ENCODE measurements at regions not wholly inside any gene's neighbourhood (a gene's known extent, or its start where the extent isn't known, plus 50 kb on each side); places are given as distances from the start of the nearest gene placed in this dataset.

DNA sequence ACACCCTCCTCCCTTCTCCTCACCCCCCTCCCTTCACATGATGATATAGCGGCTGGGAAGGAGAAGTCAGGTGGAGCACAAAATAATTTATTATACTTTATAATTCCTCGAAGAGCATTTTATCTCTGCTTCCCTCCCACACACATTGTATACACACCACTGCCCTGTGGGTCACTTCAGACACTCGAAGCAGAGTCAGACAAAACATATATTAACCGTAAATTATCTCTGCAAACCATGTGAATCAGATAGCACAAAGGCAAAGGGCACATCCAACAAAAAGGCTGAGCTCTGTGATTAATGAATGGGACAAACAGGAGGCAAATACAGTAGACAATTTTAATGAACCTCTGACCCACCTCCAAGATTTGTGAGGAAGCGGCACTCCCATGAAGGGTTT is 450.7 kb downstream of the GALC start:
- no peak overlapping the region for H3K27ac ChIP-seq
- TF ChIP-seq, protein P1, sequence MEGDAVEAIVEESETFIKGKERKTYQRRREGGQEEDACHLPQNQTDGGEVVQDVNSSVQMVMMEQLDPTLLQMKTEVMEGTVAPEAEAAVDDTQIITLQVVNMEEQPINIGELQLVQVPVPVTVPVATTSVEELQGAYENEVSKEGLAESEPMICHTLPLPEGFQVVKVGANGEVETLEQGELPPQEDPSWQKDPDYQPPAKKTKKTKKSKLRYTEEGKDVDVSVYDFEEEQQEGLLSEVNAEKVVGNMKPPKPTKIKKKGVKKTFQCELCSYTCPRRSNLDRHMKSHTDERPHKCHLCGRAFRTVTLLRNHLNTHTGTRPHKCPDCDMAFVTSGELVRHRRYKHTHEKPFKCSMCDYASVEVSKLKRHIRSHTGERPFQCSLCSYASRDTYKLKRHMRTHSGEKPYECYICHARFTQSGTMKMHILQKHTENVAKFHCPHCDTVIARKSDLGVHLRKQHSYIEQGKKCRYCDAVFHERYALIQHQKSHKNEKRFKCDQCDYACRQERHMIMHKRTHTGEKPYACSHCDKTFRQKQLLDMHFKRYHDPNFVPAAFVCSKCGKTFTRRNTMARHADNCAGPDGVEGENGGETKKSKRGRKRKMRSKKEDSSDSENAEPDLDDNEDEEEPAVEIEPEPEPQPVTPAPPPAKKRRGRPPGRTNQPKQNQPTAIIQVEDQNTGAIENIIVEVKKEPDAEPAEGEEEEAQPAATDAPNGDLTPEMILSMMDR (IDR thresholded peaks at IDR 0.05; ENCODE audit: low read depth, low read length), result no peak
- DNase-seq (ENCODE audit: low read depth in 1 of 2, low spot score in 1 of 2), result no peak
- H3K4me3 ChIP-seq, result no peak overlapping the region
- H3K4me1 ChIP-seq (ENCODE audit: low read depth), result no peaks in the 10 kb centered on the region
- H3K27me3 ChIP-seq, result no peaks in the 10 kb centered on the region
- H3K36me3 ChIP-seq, result no peaks in the 10 kb centered on the region
- H3K9me3 ChIP-seq (ENCODE audit: low read depth), result no peaks in the 10 kb centered on the region

DNA sequence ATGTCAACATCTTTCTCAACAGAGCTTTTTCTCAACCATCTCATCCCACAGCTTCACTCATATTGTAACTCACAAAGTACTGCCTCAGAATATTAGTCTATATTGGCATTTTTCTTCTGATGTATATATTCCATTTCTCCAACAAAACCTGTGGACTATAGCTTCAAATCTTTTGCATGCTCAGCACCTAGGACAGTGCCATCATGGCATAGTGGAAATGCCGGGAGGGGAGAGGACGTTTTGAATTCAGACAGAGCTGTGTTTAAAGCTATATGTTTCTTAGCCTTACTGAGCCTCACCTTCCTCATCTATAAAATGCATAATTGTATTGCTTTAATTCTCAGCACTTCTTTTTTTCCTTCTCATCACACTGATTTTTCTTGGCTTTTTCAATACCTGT is 452.6 kb downstream of the GALC start:
- TF ChIP-seq, protein P1 (IDR thresholded peaks at IDR 0.05; ENCODE audit: low read depth, low read length), result no peak
- no peaks in the 10 kb centered on the region for H3K27me3 ChIP-seq
- no peak overlapping the region for H3K27ac ChIP-seq
- DNase-seq (ENCODE audit: low read depth in 1 of 2, low spot score in 1 of 2), result peak in 1 of 2 donors; percentile 11
- no peaks in the 10 kb centered on the region for H3K4me1 ChIP-seq (ENCODE audit: low read depth)
- H3K4me3 ChIP-seq, result no peak overlapping the region
- no peaks in the 10 kb centered on the region for H3K36me3 ChIP-seq
- H3K9me3 ChIP-seq (ENCODE audit: low read depth), result no peaks in the 10 kb centered on the region

- DNase-seq (ENCODE audit: low read depth in 1 of 2, low spot score in 1 of 2), result no peak
- Histone ChIP-seq H3K27ac (no peak overlapping the region), H3K4me1 (ENCODE audit: low read depth) (no peaks in the 10 kb centered on the region), H3K9me3 (ENCODE audit: low read depth) (no peaks in the 10 kb centered on the region), H3K36me3 (no peaks in the 10 kb centered on the region), H3K4me3 (no peak overlapping the region), H3K27me3 (no peaks in the 10 kb centered on the region)
- TF ChIP-seq, protein P1 (IDR thresholded peaks at IDR 0.05; ENCODE audit: low read depth, low read length), result no peak
Observed at GRCh38 chr14:87529081-87529480, 463.9 kb downstream of the GALC start.

DNA sequence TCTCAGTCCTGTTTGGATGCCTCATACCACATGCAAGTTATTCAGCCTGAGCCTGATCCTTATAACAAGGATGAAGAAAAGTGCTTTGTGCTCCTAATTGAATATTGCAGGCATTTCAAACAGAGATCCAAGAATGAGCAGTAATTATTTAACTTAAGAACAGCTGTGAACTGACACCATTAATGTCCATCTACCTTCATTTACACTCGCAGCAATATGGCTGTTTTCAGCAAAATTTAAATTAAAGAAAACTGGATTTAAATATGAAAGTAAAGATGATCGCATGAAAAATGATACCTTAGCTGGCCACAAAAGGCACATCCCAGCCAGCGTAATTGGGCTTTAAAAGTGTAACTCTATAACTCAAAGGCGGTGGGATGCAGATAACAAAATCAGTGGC is 466.3 kb downstream of the GALC start:
- DNase-seq (ENCODE audit: low read depth in 1 of 2, low spot score in 1 of 2), result no peak
- no peak overlapping the region for H3K4me3 ChIP-seq
- no peak overlapping the region for H3K27ac ChIP-seq
- H3K27me3 ChIP-seq, result no peaks in the 10 kb centered on the region
- H3K4me1 ChIP-seq (ENCODE audit: low read depth), result no peaks in the 10 kb centered on the region
- TF ChIP-seq, protein P1 (IDR thresholded peaks at IDR 0.05; ENCODE audit: low read depth, low read length), result no peak
- H3K36me3 ChIP-seq, result no peaks in the 10 kb centered on the region
- H3K9me3 ChIP-seq (ENCODE audit: low read depth), result no peaks in the 10 kb centered on the region

DNA sequence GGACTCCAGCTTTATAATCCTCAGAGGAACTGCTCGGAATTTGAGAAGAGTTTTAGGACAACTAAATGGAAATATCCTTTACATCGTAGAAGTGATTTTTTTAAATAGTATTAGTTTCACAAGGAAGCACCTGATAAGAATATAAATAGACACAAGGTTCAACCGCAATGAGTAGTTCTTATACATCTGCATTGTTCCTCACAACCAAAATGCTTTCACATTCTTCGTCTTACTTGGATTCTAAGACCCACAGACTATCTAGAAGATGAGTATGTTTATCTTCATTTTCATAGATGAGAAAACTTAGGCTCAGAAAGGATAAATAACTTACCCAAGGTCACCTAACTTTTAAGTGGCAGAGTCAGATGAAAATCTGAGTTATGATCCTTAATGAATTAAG is 469.0 kb downstream of the GALC start:
- no peaks in the 10 kb centered on the region for H3K27me3 ChIP-seq
- no peaks in the 10 kb centered on the region for H3K36me3 ChIP-seq
- no peaks in the 10 kb centered on the region for H3K4me1 ChIP-seq (ENCODE audit: low read depth)
- no peak overlapping the region for H3K27ac ChIP-seq
- H3K4me3 ChIP-seq, result no peak overlapping the region
- TF ChIP-seq, protein P1 (IDR thresholded peaks at IDR 0.05; ENCODE audit: low read depth, low read length), result no peak
- H3K9me3 ChIP-seq (ENCODE audit: low read depth), result no peaks in the 10 kb centered on the region
- DNase-seq (ENCODE audit: low read depth in 1 of 2, low spot score in 1 of 2), result no peak

DNA sequence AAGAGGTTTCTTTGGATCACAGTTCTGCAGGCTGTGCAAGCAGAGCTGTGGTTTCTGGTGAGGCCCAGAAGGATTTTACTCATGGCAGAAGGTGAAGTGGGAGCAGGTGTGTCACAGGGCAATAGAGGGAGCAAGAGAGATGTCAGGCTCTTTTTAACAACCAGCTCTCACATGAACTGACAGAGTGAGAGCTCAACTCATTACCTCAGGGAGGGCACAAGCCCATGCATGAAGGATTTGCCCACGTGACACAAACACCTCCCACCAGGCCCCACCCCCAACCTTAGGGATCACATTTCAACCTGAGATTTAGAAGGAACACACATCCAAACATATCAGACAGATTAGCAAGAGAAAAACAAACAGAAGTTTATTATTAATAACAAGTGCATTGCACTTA is 470.4 kb downstream of the GALC start:
- Histone ChIP-seq H3K9me3 (ENCODE audit: low read depth) (no peaks in the 10 kb centered on the region), H3K27ac (no peak overlapping the region), H3K27me3 (no peaks in the 10 kb centered on the region), H3K4me3 (no peak overlapping the region), H3K4me1 (ENCODE audit: low read depth) (no peaks in the 10 kb centered on the region), H3K36me3 (no peaks in the 10 kb centered on the region)
- TF ChIP-seq, protein P1 (IDR thresholded peaks at IDR 0.05; ENCODE audit: low read depth, low read length), result no peak
- peak in 1 of 2 donors; percentile 6 for DNase-seq (ENCODE audit: low read depth in 1 of 2, low spot score in 1 of 2)
